DMS53 treated with DMSO at 0.1 percent for 48 hours (cell line): ENCODE measurements at regions not wholly inside any gene's neighbourhood (a gene's known extent, or its start where the extent isn't known, plus 50 kb on each side); places are given as distances from the start of the nearest gene placed in this dataset.
"Not testable (repeated sequence)": the region's sequence is repeated elsewhere in the genome, so short reads cannot be mapped to it uniquely, and the experiment has no call there.

Source experiments
- DNase-seq: peaks from one replicate; lab custom pipeline; 2025; ENCODE audit not compliant: unreplicated experiment; lab: John Stamatoyannopoulos, UW

DNA sequence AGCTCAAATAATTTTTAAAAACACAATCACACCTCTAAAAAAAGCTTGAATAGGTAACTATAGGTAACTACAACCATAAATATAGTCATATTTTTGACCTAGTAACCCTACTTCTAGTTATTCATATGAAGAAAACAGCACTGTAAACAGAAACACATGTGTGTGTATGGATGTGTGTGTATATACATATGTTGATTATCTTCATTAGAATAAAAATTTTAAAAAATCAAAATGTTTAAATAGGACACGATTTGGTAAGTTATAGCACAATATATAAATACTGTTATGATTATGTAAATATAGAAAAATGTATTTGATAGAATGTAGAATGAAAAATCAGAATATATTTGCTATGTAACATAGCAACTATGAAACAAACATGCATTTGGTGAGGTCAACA is 258.1 kb upstream of the GK2 start:
- no peak for DNase-seq

DNA sequence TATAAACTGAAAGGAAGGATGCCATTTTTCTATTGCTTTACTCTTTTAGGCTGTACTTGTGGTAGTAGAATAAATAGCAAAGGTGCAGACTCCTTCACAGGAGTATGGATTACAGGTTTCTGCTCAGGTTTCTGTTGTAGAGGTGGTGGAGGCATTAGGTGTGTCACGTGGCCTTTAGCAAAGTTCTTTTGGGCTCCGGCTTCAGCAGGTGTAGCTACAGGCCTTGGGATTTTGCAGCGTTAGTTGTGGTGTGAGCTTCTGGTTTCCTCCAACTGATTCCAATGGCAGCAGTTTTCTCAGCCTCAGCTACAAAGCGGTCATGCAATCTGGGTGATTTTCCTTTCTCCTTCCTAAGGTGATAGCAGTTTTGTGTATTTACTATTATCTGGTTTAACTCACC is 255.8 kb upstream of the GK2 start:
- no peak for DNase-seq

DNA sequence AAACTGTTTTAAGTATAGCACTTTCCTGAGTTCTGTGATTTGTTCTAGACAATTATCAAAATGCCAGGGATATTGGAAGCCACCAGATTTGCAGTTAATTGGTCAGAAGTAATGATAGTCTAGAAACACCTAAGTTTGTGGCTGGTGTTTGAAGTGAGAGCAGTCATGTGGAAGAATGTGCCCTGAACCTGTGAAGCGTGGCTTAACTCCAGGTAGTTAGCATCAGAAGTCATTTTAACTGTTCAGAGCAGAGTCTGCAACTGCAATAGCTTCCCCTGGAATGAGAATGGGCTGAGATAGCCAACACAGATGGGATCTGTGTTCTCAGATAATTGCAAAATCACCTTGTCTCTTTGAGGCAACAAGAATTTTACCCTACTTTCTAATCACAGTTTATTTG is 255.1 kb upstream of the GK2 start:
- DNase-seq, result no peak

DNA sequence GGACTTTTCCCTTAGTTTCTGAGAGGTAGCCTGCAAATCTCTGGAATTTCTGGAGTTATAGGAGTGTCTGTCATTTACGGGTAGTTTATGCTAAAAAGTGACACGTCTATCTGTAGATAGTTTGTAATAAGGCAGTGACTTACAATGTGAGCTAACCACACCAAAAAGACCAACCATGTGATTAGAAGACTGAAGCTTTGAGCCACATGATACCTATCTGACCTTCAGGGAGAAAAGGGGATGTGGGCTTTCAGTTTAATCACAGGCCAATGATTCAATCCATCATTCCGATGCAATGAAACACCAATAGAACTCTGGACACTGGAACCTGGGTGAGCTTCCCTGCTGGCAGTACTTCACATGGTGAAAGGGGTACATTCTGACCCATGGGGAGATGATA is 254.6 kb upstream of the GK2 start:
- no peak for DNase-seq

DNA sequence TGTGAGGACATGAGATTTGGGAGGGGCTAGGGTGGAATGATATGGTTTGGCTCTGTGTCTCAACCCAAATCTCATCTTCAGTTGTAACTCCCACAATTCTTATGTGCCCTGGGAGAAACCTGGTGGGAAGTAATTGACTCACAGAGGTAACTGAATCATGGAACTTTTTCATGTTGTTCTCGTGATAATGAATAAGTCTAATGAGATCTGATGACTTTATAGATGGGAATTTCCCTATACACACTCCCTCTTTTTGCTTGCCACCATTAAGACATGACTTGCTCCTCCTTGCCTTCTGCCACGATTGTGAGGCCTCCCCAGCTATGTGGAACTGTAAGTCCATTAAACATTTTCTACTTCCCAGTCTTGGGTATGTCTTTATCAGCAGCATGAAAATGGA is 253.2 kb upstream of the GK2 start:
- no peak for DNase-seq

DNA sequence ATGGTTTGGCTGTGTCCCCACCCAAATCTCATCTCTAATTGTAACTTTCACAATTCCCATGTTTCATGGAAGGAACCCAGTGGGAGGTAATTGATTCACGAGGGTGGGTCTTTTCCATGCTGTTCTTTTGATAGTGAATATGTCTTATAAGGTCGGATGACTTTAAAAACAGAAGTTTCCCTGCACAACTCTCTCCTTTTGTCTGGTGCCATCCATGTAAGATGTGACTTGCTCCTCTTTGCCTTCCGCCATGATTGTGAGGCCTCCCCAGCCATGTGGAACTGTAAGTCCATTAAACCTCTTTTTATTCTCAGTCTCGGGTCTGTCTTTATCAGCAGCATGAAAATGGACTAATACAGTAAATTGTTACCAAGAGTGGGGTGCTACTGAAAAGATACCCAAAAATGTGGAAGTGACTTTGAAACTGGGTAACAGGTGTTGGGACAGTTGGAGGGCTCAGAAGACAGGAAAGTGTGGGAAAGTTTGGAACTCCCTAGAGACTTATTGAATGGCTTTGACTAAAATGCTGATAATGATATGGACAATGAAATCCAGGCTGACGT is 251.4 kb upstream of the GK2 start:
- DNase-seq, result not testable (repeated sequence)

DNA sequence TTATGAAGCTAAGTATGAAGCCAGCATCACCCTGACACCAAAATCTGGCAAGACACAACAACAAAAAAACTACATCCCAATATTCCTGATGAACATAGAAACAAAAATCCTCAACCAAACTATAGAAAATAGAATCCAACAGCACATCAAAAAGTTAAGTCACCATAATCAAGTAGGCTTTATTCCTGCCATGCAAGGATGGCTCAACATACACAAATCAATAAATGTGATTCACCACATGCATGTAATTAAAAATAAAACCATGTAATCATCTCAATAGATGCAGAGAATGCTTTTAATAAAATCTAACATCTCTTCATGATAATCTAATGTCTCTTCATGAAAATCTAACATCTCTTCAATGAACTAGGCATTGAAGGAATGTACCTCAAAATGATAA is 249.4 kb upstream of the GK2 start:
- no peak for DNase-seq

DNA sequence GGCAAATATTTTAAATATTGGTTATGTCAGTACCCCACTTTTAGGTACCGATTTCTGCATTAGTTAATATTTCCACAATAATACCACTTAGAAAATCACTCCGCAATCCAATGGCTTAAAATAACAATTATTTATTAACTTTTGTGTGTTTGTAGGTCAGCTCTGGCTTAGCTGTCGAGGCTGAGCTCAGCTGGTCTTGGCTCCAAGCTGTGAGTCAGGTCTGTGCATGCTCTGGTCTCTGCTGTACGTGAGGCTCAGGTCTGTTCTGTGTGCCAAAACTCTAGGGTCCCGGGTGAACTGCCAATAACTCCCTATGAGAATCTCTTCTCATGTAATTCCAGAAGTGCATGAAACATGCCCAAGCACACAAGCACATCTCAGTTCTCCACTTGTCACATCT is 245.8 kb upstream of the GK2 start:
- no peak for DNase-seq

DNA sequence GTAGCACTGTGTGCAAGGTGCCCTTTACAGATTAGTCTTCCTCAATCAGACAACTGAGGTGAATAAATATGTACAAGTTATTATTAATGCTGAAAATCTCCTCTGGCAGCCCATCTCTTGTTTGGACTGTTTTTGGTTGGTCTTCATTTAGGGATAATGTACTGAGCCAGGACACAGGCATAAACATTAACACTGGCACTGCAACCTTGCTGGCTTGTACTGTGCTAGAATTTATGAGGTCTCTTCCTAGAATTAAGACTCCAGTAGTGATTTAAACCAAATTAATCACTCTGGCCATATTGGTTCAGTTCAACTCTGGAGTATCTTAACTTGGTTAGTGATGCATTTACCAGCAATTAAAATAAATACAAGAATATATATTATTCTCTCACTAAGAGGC is 244.7 kb upstream of the GK2 start:
- DNase-seq, result no peak

DNA sequence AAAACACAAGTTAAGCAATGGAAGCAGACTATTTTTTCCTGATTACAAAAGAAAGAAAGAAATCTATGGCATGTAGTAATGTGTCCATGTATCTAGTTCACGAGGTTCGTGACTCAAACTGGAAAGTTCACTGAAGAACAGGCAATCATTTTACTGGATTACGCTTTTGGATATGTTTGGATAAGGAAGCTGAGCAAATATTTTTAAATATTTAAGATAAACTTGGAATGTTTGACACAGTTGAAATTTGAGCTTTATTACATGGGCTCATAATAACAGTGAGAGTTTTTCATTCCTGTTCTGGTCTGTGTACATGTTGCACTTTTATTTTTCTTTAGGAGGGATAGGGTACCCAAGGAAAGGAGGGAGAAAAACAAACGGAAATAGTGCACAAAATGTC is 244.2 kb upstream of the GK2 start:
- DNase-seq, result peak; percentile 42

DNA sequence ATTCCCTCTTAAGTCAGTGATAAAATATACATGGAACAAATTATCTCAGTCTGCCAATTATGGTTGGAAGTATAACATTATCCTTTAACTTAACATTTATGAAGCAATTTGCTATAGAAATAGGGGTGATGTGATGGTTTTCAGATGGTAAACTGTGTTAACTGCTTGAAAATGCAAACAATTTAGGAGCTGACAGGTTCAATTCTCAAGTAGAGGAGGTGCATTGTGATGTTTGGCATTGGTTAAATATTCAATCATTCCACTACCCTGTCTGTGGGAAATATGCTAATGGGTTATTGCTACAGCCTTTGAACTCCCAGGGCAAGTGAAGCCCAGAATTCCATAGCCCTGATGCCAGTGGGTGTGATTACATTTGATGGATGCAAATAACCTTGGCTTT is 243.4 kb upstream of the GK2 start:
- DNase-seq, result no peak

DNA sequence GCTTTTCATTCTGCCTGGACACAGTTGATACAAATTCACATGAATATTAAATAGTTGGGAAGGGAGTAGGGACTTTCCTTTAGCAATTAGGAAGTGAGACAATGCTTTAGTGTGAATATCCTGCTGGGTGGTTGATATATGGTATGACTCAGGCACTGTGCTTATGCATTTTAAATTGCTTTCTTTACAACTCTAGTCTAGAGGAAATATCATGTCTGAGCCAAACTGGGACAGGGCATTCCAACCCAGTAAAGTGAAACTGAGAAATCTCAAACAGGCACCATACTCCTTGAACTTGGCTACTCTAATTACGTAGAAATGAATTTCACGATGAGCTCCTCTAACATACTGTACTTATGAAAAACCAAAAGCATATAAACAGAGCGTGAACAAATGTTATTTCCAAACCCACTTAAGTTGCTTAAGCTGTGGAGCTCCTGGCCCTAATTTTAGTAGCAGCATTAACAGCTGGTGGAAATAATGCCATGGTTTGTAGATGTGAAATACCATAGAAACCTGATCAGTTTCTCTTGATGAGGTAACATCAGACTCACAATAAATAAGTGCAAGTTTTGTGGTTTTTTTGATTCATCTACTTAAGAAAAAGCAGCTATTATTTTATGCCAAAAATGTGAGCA is 242.9 kb upstream of the GK2 start:
- DNase-seq, result peak; percentile 14

DNA sequence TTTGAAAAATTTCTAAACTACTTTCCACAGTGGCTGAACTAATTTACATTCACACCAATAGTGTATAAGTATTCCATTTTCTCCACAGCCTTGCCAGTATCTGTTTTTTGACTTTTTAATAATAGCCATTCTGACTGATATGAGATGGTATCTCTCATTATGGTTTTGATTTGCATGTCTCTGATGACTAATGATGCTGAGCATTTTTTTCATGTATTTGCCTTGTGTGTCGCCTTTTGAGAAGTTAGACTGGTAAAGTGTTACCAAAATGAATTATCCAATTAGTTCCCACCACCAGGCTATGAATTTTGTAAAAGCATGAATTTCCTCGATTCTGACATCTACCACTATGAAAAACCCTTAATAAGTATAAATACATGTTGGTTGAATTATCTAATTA is 242.2 kb upstream of the GK2 start:
- no peak for DNase-seq

DNA sequence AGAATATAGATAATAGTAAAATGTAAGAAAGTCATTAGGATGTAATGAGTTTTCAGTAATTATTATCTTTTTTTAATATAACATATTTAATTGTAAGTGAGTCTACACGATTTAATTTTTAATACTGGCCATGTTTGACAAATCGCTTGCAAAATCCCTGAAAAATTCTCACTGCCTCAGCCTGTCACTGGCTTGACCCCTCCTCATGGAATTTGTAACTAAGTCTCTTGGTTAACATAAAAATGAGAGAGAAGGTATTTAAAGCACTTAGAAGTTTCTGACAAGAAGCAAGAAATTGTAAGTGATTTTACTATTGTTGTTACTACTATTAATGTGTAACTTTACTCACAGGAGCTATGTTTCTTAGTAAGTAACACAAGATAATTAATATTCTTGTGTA is 237.9 kb upstream of the GK2 start:
- no peak for DNase-seq

DNA sequence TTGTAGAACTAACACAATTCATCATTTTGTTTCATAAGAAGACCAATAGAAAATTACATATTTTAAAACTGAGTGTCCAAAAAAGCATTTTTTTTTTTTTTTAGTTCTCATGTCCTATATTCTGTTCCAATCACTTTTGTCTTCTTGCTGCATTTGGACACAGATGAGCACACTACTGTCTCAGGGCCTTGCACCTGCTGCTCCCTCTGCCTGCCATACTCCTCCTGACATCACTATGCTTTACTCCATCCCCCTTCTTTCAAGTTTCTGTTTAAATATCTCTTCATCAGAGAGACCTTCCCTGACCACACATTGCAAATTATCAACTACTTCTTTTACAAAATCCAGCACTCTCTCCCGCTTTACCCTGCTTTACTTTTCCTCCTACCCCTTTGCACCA is 230.7 kb upstream of the GK2 start:
- no peak for DNase-seq

DNA sequence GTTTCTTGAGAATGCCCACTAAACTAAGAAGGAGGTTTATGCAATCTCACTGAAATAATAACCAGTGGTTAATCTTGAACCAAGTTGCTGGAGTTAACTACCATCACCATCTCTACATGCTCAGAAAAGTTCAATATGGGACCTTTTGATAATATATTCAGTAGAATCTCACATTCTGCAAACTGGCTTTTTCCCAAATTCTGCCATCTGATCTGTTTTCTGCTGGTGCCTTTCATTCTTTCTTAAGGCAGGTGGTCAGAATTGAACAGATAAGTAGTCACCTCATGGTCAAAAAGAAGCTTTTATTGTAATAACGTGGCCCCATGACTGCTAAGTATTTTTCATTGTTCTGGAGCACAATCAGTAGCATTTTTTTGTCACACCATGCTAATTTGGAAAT is 229.0 kb upstream of the GK2 start:
- DNase-seq, result no peak

DNA sequence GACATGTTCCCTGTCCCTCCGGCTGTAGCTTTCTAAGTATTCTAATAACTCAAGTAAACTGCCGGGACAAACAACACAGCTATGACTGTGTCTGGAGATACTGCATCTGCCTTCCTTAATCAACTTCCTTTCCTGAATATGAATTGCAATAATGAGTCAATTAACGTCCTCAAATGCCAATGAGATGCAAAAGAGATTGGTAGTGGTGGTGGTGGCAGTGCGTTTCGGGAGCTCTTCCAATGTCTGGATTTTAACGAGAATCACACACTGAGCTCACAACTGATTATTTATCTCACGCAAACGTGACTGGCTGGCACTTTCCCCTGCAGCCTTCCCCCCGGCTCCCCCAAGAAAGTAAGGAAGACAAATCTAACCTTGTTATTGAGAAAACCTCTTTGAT is 226.1 kb upstream of the GK2 start:
- no peak for DNase-seq

DNA sequence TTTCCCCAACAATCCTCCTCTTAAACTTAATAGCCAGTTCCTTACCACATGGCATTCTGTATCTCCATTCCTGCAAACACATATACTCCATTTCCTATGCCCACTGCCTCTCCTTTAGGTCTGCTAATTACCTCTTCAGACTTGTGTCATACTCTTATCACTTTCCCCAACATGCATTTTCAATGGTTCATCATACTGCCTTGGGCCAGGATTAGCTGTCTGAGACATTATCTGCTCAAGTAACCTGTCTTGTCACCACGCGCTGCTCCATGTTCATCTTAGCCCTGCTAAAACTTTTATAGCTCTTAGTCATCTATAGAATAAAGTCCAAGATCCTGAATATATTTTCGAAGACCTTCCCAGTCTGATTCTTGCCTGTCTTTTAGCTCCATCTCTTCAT is 224.1 kb upstream of the GK2 start:
- no peak for DNase-seq

DNA sequence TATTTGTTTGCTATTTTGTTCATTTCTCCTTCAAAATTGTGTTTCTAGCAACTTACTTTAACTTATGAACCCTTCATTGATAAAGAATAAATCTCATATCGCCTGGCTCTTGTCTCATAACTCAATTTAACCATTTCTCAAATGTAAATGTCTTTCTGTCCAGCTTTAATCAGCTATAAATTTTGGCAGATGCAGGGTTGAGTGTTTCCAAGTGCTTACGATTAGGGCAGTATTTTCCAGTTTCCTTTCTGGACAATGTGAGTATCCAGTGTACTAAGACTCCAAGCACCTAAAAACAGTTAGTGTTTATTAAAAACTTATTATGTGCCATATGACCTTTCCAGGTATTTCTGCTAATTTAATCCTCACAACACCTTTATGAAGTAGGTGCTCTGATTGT is 218.6 kb upstream of the GK2 start:
- DNase-seq, result no peak

DNA sequence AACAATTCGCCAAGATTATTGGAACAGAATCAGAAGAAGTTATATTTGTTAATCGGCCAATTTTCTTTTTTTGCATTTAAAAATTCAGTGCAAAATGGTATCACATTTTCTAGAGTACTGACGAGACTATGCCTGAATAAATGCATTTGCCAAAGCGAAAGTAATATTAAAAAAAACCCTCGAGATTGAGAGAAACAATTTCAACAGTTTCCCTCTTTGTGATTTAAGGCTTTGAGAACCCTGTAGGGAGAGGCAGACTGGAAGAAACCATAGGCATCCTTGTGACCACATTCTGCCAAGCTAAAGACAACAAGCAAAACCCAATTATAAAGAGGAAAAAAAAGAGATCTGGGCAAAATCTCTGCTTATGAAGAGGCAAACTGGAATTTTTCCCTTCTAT is 218.1 kb upstream of the GK2 start:
- DNase-seq, result no peak

DNA sequence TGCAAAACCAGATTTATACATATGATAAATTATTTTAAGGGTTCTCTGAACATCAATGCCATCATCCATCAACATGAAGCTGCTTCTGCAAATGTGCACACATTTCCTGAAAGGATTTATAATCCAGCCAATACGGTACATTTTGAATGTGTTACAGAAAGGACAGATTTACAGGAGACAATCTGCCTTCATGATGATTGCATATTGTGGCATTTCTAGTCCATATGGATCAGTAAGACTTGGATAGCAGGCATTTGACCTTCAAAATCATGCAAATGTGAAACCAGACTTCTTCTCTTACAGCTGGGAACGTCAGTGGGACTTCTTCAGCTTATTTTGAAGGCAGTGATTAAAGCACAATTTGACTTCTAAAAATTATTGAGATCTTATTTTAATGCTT is 217.3 kb upstream of the GK2 start:
- DNase-seq, result no peak

DNA sequence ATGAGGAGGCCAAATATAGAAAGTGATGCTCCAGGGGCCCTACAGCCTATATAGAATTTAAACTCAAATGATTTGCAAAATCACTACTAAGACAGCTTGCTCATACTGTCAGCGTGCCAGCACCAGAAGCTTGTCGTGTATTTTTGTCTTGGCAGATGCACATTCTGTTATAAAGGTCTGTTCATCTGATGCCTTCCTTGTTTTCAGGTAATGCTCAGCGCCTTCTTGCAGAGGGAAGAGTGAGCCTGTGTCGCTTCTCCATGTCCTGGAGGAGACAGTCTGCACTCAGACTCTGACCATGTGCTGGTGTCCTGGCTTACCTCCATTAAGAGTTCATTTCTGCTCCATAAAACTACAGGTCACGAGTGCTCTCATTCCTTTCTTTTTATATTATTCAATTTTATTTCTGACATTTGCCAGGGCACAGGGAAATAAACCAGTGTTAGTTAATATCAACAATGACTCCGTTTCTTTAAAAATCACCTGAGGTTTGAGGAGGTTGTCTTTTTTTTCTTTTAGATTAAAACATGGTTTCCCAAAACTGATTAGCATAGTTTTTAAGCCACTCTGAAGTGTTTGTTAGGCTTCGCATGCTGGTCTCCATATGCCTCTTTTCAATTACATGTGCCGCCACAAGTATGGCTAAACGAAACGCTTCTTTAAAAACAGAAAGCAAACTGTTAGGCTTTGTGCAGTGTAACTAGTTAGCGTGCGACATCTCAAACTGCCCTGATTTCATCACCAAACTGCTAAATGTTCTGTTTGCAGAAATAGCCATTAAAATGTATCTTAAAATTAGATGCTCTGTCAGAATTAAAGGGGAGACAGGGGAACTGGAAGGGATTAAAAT is 215.2 kb upstream of the GK2 start:
- no peak for DNase-seq

DNA sequence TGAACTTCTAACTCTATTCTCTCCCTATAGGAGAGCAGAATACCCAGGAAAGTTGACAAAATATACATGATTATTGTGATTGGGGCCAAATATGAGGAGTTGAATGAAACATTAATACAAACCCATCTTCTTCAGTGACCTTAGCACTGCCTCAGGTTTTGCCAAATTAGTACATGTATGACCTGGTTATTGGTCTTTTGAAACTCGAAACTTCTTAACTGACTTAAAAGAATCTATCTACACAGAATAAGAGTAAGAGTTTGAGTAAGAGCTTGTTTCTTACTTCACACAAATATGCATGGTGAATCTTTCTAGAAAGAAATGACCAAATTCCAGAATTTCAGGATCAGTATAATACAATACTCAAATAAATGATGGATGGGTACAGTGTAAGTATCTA is 213.0 kb upstream of the GK2 start:
- DNase-seq, result no peak
